WERI-Rb-1 (cell line): ENCODE measurements at regions not wholly inside any gene's neighbourhood (a gene's known extent, or its start where the extent isn't known, plus 50 kb on each side); places are given as distances from the start of the nearest gene placed in this dataset.

Experiments
- DNase-seq: peaks from one replicate; pipeline ENCODE4 v3.0.0-alpha.2; 2020
- H3K27ac ChIP-seq: fragments of 250-450 bp; sonication (Bioruptor Pico); 2 replicates; pipeline ENCODE4 v1.5.1; 2020; ENCODE audit warnings: mild to moderate bottlenecking, moderate library complexity
- H3K27me3 ChIP-seq: fragments of 250-450 bp; sonication (Bioruptor Pico); 2 replicates; pipeline ENCODE4 v1.5.1; 2021; ENCODE audit warnings: mild to moderate bottlenecking, low read depth, moderate library complexity; ENCODE audit not compliant: insufficient read depth, severe bottlenecking
- H3K36me3 ChIP-seq: fragments of 250-450 bp; sonication (Bioruptor Pico); 2 replicates; pipeline ENCODE4 v1.5.1; 2020; ENCODE audit warnings: mild to moderate bottlenecking, moderate library complexity
- H3K4me3 ChIP-seq: 2 replicates; pipeline ENCODE4 v1.5.1; 2011; ENCODE audit warnings: low read depth, mild to moderate bottlenecking, control low read depth, low read length
- H3K9me3 ChIP-seq: fragments of 250-450 bp; sonication (Bioruptor Pico); 2 replicates; pipeline ENCODE4 v1.5.1; 2021; ENCODE audit warnings: mild to moderate bottlenecking, moderate library complexity; ENCODE audit not compliant: severe bottlenecking
- TF ChIP-seq, protein P1 (sequence below): IDR thresholded peaks from 2 replicates; pipeline ENCODE4 v1.5.1; 2011; ENCODE audit warnings: low read depth, mild to moderate bottlenecking, control low read depth, inconsistent platforms, low read length

DNA sequence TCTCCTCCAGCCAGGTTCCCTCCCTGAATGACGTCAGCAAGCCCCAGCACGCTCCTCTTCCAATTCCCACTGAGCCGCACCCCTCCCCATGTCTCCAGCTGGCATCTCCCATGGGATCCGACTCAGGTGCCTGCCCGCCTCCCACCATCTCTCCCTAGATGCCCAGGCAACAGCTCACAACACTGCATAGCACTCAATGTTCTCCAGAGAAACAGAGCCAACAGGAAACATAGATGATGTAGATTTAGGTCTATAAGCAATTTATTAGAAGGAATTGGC, 532.3 kb downstream of the BRD1 start:
- TF ChIP-seq, protein P1, sequence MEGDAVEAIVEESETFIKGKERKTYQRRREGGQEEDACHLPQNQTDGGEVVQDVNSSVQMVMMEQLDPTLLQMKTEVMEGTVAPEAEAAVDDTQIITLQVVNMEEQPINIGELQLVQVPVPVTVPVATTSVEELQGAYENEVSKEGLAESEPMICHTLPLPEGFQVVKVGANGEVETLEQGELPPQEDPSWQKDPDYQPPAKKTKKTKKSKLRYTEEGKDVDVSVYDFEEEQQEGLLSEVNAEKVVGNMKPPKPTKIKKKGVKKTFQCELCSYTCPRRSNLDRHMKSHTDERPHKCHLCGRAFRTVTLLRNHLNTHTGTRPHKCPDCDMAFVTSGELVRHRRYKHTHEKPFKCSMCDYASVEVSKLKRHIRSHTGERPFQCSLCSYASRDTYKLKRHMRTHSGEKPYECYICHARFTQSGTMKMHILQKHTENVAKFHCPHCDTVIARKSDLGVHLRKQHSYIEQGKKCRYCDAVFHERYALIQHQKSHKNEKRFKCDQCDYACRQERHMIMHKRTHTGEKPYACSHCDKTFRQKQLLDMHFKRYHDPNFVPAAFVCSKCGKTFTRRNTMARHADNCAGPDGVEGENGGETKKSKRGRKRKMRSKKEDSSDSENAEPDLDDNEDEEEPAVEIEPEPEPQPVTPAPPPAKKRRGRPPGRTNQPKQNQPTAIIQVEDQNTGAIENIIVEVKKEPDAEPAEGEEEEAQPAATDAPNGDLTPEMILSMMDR = no peak
- DNase-seq = no peak
- Histone ChIP-seq H3K27me3 (no peaks in the 10 kb centered on the region), H3K27ac (no peak overlapping the region), H3K4me3 (no peak overlapping the region), H3K36me3 (no peaks in the 10 kb centered on the region), H3K9me3 (peaks cover 11% of the 10 kb centered on the region)

DNA sequence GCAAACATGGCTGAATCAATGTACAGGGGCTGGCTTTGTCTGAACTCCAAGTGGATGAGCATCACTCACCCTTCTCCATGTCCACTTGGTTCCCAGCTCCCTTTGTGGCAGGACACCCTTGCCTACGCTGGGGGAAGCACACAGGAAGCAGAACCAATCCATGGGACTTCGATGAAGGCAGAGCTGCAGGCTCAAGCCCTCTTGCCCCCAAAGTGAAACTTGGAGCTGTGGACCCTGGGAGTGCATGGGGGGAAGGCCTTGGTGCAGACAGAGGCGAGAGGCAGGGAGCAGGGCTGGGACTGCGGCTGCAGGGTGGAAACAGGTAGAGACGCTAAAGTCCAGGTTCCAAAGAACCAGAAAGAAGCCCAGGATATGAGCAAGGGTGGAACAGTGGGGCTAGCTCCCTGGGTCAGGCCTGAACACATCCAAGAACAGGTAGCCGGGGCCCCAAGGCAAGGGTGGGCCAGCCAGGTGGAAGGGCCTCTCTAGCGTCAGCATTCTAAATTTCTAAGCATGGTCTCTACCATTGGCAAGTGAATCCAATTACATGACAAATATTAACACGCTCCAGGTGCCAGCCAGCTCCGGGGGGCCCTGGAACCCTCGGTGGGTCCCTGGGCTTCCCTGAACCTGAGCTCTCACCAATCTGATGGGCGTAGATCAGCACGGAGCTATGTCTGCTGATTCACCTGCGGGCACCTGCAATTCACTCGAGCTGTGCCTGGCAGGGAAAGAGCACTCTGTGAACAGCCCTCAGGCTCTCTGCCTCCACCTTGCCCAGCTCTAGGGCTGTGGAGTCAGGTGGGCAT, 532.8 kb downstream of the BRD1 start:
- Histone ChIP-seq H3K27ac (no peak overlapping the region), H3K9me3 (peaks cover 11% of the 10 kb centered on the region), H3K4me3 (no peak overlapping the region), H3K27me3 (no peaks in the 10 kb centered on the region), H3K36me3 (no peaks in the 10 kb centered on the region)
- no peak for DNase-seq
- TF ChIP-seq, protein P1 = no peak

DNA sequence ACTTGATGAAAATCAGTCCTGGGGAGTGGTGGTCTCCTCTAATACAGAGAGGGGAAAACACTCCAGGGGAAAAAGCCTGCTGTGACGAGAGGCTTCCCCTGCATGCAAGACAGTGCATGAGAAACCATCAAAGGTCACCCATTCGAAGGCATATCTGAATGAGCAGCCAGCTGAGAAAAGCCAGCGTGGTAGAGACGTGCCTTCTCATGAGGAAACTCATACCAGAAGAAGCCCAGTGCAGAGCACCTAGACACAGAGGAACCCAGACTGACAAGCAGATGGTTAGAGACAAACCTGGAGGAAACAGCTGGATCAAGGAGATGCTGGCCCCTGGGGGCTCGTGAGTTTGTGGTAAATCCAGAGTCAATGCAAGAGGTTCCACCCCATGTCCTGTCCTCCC, 534.8 kb downstream of the BRD1 start:
- no peaks in the 10 kb centered on the region for H3K36me3 ChIP-seq
- TF ChIP-seq, protein P1 = no peak
- no peaks in the 10 kb centered on the region for H3K27me3 ChIP-seq
- no peak for DNase-seq
- no peak overlapping the region for H3K27ac ChIP-seq
- H3K4me3 ChIP-seq = no peak overlapping the region
- H3K9me3 ChIP-seq = peaks cover 11% of the 10 kb centered on the region

DNA sequence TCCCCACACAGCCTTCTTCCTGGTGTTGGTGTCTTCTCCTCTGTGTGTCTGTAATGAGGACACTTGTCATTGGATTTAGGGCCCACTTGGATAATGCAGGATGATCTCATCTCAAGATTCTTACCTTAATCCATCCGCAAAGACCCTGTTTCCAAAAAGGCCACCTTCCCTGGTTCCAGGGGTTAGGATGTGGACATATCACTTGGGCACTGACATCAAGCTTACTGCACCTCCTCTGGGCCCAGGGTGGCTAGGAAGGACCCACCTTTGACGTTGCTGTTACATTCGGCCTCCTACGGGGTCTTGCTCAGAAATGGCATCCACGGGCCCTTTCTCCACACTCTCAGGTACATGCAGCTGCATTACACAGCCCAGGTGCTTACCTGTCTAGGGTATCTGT, 535.9 kb downstream of the BRD1 start:
- Histone ChIP-seq H3K9me3 (peaks cover 11% of the 10 kb centered on the region), H3K4me3 (no peak overlapping the region), H3K27me3 (no peaks in the 10 kb centered on the region), H3K27ac (no peak overlapping the region), H3K36me3 (no peaks in the 10 kb centered on the region)
- no peak for DNase-seq
- TF ChIP-seq, protein P1 = no peak

GRCh38 chr22:49291169-49291568, 536.5 kb downstream of the BRD1 start:
- H3K4me3 ChIP-seq = no peak overlapping the region
- no peaks in the 10 kb centered on the region for H3K36me3 ChIP-seq
- peak; percentile 53 for DNase-seq
- H3K9me3 ChIP-seq = peaks cover 11% of the 10 kb centered on the region
- peak overlapping the region; percentile 70 for H3K27ac ChIP-seq
- H3K27me3 ChIP-seq = no peaks in the 10 kb centered on the region
- TF ChIP-seq, protein P1 = no peak

DNA sequence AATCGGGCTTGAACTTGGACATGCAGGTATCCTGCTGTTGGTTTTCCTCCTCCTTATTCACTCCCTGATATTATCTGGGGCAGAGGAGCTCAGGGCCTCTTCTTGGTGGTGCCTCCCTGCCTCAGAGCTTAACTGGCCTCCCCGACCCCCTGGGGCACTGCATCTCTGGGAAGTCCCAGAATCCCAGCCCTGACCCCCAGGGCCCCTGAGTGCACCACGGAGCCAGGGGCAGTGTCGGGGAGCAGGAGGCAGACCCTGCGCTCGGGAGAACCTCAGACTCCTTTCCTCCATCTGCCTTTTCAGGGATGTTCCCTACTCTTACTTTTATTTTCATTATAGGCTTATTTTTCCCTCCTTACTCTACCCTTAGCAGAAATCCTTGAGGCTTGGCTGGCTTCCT, 537.0 kb downstream of the BRD1 start:
- TF ChIP-seq, protein P1 = no peak
- Histone ChIP-seq H3K9me3 (peaks cover 11% of the 10 kb centered on the region), H3K27me3 (no peaks in the 10 kb centered on the region)

More for the DNA sequence above, 537.0 kb downstream of the BRD1 start:
- Histone ChIP-seq H3K27ac (peak overlapping the region; percentile 70), H3K36me3 (no peaks in the 10 kb centered on the region), H3K4me3 (no peak overlapping the region)
- DNase-seq = no peak
